ENCODE measurements at regions not wholly inside any gene's neighbourhood (a gene's known extent, or its start where the extent isn't known, plus 50 kb on each side); places are given as distances from the start of the nearest gene placed in this dataset.
A peak's percentile ranks its signal among the peaks of the same experiment; 100 is the strongest.

GRCh38 chr2:57862153-57862552 lies 184.5 kb upstream of the VRK2 start:
- no peak for DNase-seq

GRCh38 chr2:57862727-57863126 lies 183.9 kb upstream of the VRK2 start:
- no peak for DNase-seq

GRCh38 chr2:57864926-57865325 lies 181.7 kb upstream of the VRK2 start:
- DNase-seq, result no peak

GRCh38 chr2:57867730-57868129 lies 178.9 kb upstream of the VRK2 start:
- DNase-seq, result no peak

GRCh38 chr2:57868619-57869139 lies 177.9 kb upstream of the VRK2 start:
- DNase-seq, result no peak

- DNase-seq, result no peak
Measured at GRCh38 chr2:57869758-57870344, 176.8 kb upstream of the VRK2 start.

- no peak for DNase-seq
Measured at GRCh38 chr2:57876313-57876712, 170.3 kb upstream of the VRK2 start.

GRCh38 chr2:57877811-57878170 lies 168.8 kb upstream of the VRK2 start:
- DNase-seq, result peak; percentile 69

GRCh38 chr2:57878171-57878865 lies 168.3 kb upstream of the VRK2 start:
- peak; percentile 71 for DNase-seq

GRCh38 chr2:57878866-57879210 lies 167.8 kb upstream of the VRK2 start:
- no peak for DNase-seq

GRCh38 chr2:57880446-57880845 lies 166.2 kb upstream of the VRK2 start:
- no peak for DNase-seq

- no peak for DNase-seq
Measured at GRCh38 chr2:57880967-57881366, 165.6 kb upstream of the VRK2 start.

- DNase-seq, result no peak
Measured at GRCh38 chr2:57881998-57882888, 164.4 kb upstream of the VRK2 start.

- peak; percentile 15 for DNase-seq
Measured at GRCh38 chr2:57882895-57883515, 163.6 kb upstream of the VRK2 start.

- no peak for DNase-seq
Measured at GRCh38 chr2:57884281-57884680, 162.3 kb upstream of the VRK2 start.

GRCh38 chr2:57885742-57886141 lies 160.9 kb upstream of the VRK2 start:
- DNase-seq, result peak; percentile 46

GRCh38 chr2:57886161-57886786 lies 160.3 kb upstream of the VRK2 start:
- DNase-seq, result peak; percentile 69

- no peak for DNase-seq
Measured at GRCh38 chr2:57888463-57888862, 158.1 kb upstream of the VRK2 start.

- no peak for DNase-seq
Measured at GRCh38 chr2:57890464-57890863, 156.1 kb upstream of the VRK2 start.

- DNase-seq, result no peak
Measured at GRCh38 chr2:57891086-57891712, 155.4 kb upstream of the VRK2 start.

- no peak for DNase-seq
Measured at GRCh38 chr2:57892920-57893319, 153.7 kb upstream of the VRK2 start.

- DNase-seq, result no peak
Measured at GRCh38 chr2:57893347-57893746, 153.3 kb upstream of the VRK2 start.

Measured in NCI-H510A treated with DMSO at 0.1 percent for 48 hours (cell line).